Putamen (tissue), 1 donor: ENCODE measurements at regions not wholly inside any gene's neighbourhood (a gene's known extent, or its start where the extent isn't known, plus 50 kb on each side); places are given as distances from the start of the nearest gene placed in this dataset.

ENCODE experiments used
- DNase-seq: peaks from one replicate; pipeline ENCODE4 v3.0.0-alpha.2; 2016; ENCODE audit warnings: low spot score

GRCh38 chr1:56033321-56034037 lies 545.9 kb downstream of the PLPP3 start:
- DNase-seq: no peak

GRCh38 chr1:56032096-56032676 lies 547.2 kb downstream of the PLPP3 start:
- no peak for DNase-seq

- DNase-seq: no peak
Measured at GRCh38 chr1:56031001-56031400, 548.4 kb downstream of the PLPP3 start.

- DNase-seq: no peak
Measured at GRCh38 chr1:56029319-56030003, 549.9 kb downstream of the PLPP3 start.

- DNase-seq: no peak
Measured at GRCh38 chr1:56028911-56029310, 550.5 kb downstream of the PLPP3 start.

GRCh38 chr1:56028244-56028643 lies 551.1 kb downstream of the PLPP3 start:
- no peak for DNase-seq

GRCh38 chr1:56025942-56026341 lies 553.4 kb downstream of the PLPP3 start:
- no peak for DNase-seq

GRCh38 chr1:56024155-56024554 lies 555.2 kb downstream of the PLPP3 start:
- DNase-seq: no peak

- DNase-seq: no peak
Measured at GRCh38 chr1:56019922-56020321, 559.4 kb downstream of the PLPP3 start.

- DNase-seq: no peak
Measured at GRCh38 chr1:56019472-56019871, 559.9 kb downstream of the PLPP3 start.

- no peak for DNase-seq
Measured at GRCh38 chr1:56017336-56017735, 562.0 kb downstream of the PLPP3 start.

GRCh38 chr1:56003846-56004245 lies 575.5 kb downstream of the PLPP3 start:
- no peak for DNase-seq

GRCh38 chr1:56002231-56002630 lies 577.1 kb downstream of the PLPP3 start:
- DNase-seq: no peak

- no peak for DNase-seq
Measured at GRCh38 chr1:56000424-56000823, 578.9 kb downstream of the PLPP3 start.

GRCh38 chr1:55997536-55997935 lies 581.8 kb downstream of the PLPP3 start:
- DNase-seq: no peak

GRCh38 chr1:55993646-55994318 lies 585.6 kb downstream of the PLPP3 start:
- no peak for DNase-seq

GRCh38 chr1:55990007-55990406 lies 589.4 kb downstream of the PLPP3 start:
- DNase-seq: no peak

GRCh38 chr1:55988963-55989452 lies 590.4 kb downstream of the PLPP3 start:
- DNase-seq: no peak

GRCh38 chr1:55987491-55988249 lies 591.7 kb downstream of the PLPP3 start:
- DNase-seq: no peak

- no peak for DNase-seq
Measured at GRCh38 chr1:55986003-55986402, 593.4 kb downstream of the PLPP3 start.

- no peak for DNase-seq
Measured at GRCh38 chr1:55981010-55981650, 598.2 kb downstream of the PLPP3 start.
